ENCODE measurements at regions not wholly inside any gene's neighbourhood (a gene's known extent, or its start where the extent isn't known, plus 50 kb on each side); places are given as distances from the start of the nearest gene placed in this dataset.

DNA sequence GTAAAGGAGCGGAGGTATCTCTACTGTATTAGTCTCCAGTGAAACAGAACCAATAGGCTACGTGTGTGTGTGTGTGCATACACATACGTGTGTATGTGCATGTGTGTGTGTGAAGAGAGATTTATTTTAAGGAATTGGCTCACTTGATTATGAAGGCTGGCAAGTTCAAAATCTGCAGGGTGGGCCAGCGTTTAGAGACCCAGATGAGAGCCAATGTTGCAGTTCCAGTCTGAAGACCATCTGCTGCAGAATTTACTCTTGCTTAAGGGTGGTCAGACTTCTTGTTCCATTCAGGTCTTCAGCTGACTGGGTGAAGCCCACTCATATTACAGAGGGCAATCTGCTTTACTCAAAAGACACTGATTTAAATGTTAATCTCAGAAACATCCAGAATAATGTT lies 119.2 kb downstream of the FGF18 start:
- no peak for FAIRE-seq
- BruUV-seq (replicated peaks): no TSS peak
- Histone ChIP-seq H3K79me2 (ENCODE audit: insufficient read depth, low read length) (no peaks in the 10 kb centered on the region), H4K20me1 (ENCODE audit: insufficient read depth, low read length) (no peaks in the 10 kb centered on the region), H3K9me3 (ENCODE audit: low read length) (no peaks in the 10 kb centered on the region), H3K4me3 (replicated peaks in 1 of 3; ENCODE audit: insufficient read depth in 1 of 3, low read depth in 2 of 3, low read length in 3 of 3) (no peak overlapping the region), H3K4me2 (ENCODE audit: low read depth, low read length) (no peak overlapping the region), H3K36me3 (replicated peaks in 1 of 2; ENCODE audit: control insufficient read depth in 1 of 2, insufficient read depth in 2 of 2, low read length in 2 of 2) (no peaks in the 10 kb centered on the region), H3K9ac (ENCODE audit: insufficient read depth, low read depth, low read length) (no peak overlapping the region), H2AFZ (ENCODE audit: low read length) (no peak overlapping the region), H3K27ac (ENCODE audit: extremely low read length, insufficient read depth, low read length) (no peak overlapping the region), H3K27me3 (ENCODE audit: control insufficient read depth in 1 of 2, insufficient read depth in 2 of 2, low read length in 2 of 2) (peaks cover 0 to 36% of the 10 kb centered on the region in 2 experiments; a peak in 2 of 5 replicates), H3K4me1 (ENCODE audit: insufficient read depth, low read length) (no peaks in the 10 kb centered on the region)
- ATAC-seq: no peak
- DNase-seq (ENCODE audit: low spot score): no peak
- TF ChIP-seq AKAP8 (CRISPR knock-in tag; IDR thresholded peaks at IDR 0.05): no peak
- TF ChIP-seq, protein P1, sequence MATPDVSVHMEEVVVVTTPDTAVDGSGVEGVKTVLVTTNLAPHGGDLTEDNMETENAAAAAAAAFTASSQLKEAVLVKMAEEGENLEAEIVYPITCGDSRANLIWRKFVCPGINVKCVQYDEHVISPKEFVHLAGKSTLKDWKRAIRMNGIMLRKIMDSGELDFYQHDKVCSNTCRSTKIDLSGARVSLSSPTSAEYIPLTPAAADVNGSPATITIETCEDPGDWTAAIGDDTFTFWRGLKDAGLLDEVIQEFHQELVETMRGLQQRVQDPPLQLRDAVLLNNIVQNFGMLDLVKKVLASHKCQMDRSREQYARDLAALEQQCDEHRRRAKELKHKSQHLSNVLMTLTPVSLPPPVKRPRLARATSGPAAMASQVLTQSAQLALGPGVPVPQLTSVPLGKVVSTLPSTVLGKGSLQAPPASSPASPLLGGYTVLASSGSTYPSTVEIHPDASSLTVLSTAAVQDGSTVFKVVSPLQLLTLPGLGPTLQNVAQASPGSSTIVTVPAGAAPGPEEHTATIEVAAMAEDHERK (CRISPR knock-in tag; IDR thresholded peaks at IDR 0.05; ENCODE audit: low read depth): no peak
- no peak for TF ChIP-seq ISX (CRISPR knock-in tag; conservative IDR thresholded peaks at IDR 0.05)
- TF ChIP-seq, protein P2, sequence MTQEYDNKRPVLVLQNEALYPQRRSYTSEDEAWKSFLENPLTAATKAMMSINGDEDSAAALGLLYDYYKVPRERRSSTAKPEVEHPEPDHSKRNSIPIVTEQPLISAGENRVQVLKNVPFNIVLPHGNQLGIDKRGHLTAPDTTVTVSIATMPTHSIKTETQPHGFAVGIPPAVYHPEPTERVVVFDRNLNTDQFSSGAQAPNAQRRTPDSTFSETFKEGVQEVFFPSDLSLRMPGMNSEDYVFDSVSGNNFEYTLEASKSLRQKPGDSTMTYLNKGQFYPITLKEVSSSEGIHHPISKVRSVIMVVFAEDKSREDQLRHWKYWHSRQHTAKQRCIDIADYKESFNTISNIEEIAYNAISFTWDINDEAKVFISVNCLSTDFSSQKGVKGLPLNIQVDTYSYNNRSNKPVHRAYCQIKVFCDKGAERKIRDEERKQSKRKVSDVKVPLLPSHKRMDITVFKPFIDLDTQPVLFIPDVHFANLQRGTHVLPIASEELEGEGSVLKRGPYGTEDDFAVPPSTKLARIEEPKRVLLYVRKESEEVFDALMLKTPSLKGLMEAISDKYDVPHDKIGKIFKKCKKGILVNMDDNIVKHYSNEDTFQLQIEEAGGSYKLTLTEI (CRISPR knock-in tag; conservative IDR thresholded peaks at IDR 0.05): no peak
- TF ChIP-seq SYNCRIP (IDR thresholded peaks at IDR 0.05; ENCODE audit: insufficient read depth, low read depth, low read length): no peak
- TF ChIP-seq, protein P3, sequence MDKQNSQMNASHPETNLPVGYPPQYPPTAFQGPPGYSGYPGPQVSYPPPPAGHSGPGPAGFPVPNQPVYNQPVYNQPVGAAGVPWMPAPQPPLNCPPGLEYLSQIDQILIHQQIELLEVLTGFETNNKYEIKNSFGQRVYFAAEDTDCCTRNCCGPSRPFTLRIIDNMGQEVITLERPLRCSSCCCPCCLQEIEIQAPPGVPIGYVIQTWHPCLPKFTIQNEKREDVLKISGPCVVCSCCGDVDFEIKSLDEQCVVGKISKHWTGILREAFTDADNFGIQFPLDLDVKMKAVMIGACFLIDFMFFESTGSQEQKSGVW (CRISPR knock-in tag; IDR thresholded peaks at IDR 0.05; ENCODE audit: borderline replicate concordance): no peak
- TF ChIP-seq ESRRA (CRISPR knock-in tag; IDR thresholded peaks at IDR 0.05; ENCODE audit: low read depth): no peak
- TF ChIP-seq, protein P4, sequence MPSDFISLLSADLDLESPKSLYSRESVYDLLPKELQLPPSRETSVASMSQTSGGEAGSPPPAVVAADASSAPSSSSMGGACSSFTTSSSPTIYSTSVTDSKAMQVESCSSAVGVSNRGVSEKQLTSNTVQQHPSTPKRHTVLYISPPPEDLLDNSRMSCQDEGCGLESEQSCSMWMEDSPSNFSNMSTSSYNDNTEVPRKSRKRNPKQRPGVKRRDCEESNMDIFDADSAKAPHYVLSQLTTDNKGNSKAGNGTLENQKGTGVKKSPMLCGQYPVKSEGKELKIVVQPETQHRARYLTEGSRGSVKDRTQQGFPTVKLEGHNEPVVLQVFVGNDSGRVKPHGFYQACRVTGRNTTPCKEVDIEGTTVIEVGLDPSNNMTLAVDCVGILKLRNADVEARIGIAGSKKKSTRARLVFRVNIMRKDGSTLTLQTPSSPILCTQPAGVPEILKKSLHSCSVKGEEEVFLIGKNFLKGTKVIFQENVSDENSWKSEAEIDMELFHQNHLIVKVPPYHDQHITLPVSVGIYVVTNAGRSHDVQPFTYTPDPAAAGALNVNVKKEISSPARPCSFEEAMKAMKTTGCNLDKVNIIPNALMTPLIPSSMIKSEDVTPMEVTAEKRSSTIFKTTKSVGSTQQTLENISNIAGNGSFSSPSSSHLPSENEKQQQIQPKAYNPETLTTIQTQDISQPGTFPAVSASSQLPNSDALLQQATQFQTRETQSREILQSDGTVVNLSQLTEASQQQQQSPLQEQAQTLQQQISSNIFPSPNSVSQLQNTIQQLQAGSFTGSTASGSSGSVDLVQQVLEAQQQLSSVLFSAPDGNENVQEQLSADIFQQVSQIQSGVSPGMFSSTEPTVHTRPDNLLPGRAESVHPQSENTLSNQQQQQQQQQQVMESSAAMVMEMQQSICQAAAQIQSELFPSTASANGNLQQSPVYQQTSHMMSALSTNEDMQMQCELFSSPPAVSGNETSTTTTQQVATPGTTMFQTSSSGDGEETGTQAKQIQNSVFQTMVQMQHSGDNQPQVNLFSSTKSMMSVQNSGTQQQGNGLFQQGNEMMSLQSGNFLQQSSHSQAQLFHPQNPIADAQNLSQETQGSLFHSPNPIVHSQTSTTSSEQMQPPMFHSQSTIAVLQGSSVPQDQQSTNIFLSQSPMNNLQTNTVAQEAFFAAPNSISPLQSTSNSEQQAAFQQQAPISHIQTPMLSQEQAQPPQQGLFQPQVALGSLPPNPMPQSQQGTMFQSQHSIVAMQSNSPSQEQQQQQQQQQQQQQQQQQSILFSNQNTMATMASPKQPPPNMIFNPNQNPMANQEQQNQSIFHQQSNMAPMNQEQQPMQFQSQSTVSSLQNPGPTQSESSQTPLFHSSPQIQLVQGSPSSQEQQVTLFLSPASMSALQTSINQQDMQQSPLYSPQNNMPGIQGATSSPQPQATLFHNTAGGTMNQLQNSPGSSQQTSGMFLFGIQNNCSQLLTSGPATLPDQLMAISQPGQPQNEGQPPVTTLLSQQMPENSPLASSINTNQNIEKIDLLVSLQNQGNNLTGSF (CRISPR knock-in tag; IDR thresholded peaks at IDR 0.05): no peak
- ChIA-PET POLR2A (no interaction called here), CTCF (ENCODE audit: low intra/inter-chr PET ratio, low total read pairs) (no interaction called here)
- intact Hi-C loops (cut with micrococcal nuclease; ENCODE audit: unreplicated experiment): no loop called here
- in situ Hi-C loops (cut with HindIII; ENCODE audit: extremely low pct_ligation_motif_present, low pct_unique_long_range_greater_than_20kb): no loop called here
- WGBS (ENCODE audit: low lambda C conversion rate): 0% methylated on average over 4 of the region's 4 CpGs

All from HepG2 (cell line).